ENCODE measurements at regions not wholly inside any gene's neighbourhood (a gene's known extent, or its start where the extent isn't known, plus 50 kb on each side); places are given as distances from the start of the nearest gene placed in this dataset.

GRCh38 chr18:26618135-26618534 is 69.8 kb upstream of the KCTD1 start:
- TF ChIP-seq ZNF274 (IDR thresholded peaks at IDR 0.05; ENCODE audit: low read depth, low read length) = no peak
- no peak for TF ChIP-seq YY1 (IDR thresholded peaks at IDR 0.05; ENCODE audit: insufficient read depth, insufficient read length)

Data from NT2/D1 (cell line).